ENCODE measurements at regions not wholly inside any gene's neighbourhood (a gene's known extent, or its start where the extent isn't known, plus 50 kb on each side); places are given as distances from the start of the nearest gene placed in this dataset.

DNA sequence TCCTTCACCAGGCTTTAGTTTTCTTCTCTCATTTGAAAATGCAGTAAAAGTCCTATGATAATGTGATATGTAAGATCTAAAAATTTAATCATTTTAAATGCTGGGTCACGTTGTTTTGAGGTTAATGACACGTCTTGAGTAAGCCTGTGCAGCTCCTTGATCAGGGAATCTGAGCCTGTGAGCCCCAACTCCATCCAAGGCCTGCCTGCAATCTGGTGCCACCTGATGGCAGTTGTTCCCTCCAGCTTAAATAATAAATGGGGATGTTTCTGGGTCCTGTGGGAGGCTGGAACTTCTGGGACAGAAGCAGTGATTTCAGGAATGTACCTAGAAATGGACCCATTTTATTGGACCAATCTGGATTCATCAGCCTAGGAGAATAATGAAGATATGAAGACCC is 455.4 kb upstream of the ADGRL3 start:
- no peak for TF ChIP-seq EZH2 (IDR thresholded peaks at IDR 0.05; ENCODE audit: insufficient read depth, poor library complexity, severe bottlenecking)
- no peak for TF ChIP-seq EZH2phosphoT487 (IDR thresholded peaks at IDR 0.05; ENCODE audit: insufficient read depth, low read depth)

Data from GM23248 (cell line).